ENCODE measurements at regions not wholly inside any gene's neighbourhood (a gene's known extent, or its start where the extent isn't known, plus 50 kb on each side); places are given as distances from the start of the nearest gene placed in this dataset.
"Not testable (repeated sequence)": the region's sequence is repeated elsewhere in the genome, so short reads cannot be mapped to it uniquely, and the experiment has no call there.

GRCh38 chr2:8424997-8425900 is 256.6 kb upstream of the ID2 start:
- no peak for DNase-seq (ENCODE audit: low read depth)

- DNase-seq (ENCODE audit: low read depth), result no peak
These were observed 255.3 kb upstream of the ID2 start for GRCh38 chr2:8426550-8426949.

- no peak for DNase-seq (ENCODE audit: low read depth)
These were observed 254.6 kb upstream of the ID2 start for GRCh38 chr2:8427211-8427610.

DNA sequence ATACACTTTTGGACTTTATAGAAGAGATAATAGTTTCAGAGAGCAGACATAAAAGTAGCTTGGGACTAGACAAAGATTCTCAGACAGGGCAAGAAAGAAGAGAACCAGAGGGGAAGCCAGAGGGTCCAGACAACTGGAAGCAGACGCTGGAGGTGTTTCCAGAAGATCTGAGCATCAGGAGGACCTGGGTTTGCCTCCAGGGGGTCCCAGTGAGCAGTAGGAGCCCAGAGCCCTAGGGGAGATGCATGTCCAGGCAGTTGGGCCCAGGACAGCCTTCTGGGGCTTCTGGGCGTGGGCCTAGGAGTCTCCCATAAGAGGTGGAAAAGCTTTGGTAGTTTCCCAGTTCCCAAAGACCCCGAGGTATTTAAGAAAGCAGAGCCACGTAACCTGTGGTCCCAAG is 251.2 kb upstream of the ID2 start:
- DNase-seq (ENCODE audit: low read depth), result no peak

DNA sequence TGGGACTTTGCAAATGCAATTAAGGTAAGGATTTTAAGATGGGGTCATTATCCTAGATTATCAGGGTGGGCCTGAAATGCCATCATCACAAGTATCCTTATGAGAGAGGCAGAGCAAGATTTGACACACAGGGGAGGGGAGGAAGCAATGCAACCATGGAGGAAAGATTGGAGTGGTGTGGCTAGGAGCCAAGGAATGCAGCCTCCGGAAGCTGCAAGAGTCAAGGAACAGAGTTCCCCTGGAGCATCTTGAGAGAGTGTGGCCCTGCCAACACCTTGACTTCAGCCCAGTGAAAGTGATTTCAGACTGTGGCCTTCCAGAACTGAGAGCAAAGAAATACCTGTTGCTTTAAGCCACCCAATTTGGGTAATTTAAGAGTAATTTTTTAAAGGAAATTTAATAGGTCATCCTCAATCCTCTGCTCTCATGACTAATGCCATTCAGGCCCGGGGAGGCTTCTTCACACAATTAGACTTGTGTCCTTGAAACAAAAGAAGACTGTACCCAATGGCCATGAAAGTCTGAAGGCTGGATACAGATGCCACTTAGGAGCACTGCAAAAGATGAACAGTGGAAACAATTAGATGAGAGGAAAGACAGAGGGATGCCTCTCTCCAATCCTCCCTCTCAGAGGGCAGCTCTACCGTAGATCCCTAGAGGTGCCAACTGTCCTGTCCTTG is 250.3 kb upstream of the ID2 start:
- no peak for DNase-seq (ENCODE audit: low read depth)

- no peak for DNase-seq (ENCODE audit: low read depth)
These were observed 249.0 kb upstream of the ID2 start for GRCh38 chr2:8432706-8433336.

- DNase-seq (ENCODE audit: low read depth), result no peak
These were observed 248.5 kb upstream of the ID2 start for GRCh38 chr2:8433390-8433789.

DNA sequence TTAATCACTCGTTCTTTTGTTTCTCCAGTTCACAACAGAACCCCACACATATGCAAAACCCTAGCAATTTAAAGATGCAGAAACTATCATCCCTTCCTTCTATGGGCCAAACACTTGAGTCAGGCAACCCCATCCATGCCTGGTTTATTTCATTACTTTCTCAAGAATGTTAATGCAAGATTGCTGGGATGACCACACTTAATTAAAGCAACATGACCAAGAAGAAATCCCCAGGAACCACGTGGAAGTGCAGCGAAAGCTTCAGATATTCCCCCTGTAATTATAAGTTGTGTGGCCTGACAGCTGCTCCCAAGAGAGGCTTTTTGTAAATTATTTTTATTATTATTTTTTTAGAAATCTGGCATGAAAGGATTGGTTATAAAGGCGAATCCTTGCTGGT is 246.2 kb upstream of the ID2 start:
- DNase-seq (ENCODE audit: low read depth), result no peak

GRCh38 chr2:8436585-8436984 is 245.3 kb upstream of the ID2 start:
- no peak for DNase-seq (ENCODE audit: low read depth)

- no peak for DNase-seq (ENCODE audit: low read depth)
These were observed 244.5 kb upstream of the ID2 start for GRCh38 chr2:8437228-8437948.

DNA sequence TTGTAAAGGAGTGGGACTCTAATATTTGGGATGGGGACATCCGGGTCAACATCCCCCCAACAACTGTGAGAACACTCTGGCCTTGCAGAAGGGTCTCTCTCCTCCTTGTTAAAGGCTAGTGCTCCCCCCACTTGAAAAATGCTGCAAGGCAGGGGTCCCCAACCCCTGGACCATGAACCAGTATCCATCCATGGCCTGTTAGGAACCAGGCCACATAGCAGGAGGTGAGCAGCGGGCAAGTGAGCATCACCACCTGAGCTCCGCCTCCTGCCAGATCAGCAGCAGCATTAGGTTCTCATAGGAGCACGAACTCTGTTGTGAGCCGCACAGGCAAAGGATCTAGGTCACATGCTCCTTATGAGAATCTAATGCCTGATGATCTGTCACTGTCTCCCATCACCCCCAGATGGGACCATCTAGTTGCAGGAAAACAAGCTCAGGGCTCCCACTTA is 243.9 kb upstream of the ID2 start:
- DNase-seq (ENCODE audit: low read depth), result no peak

- DNase-seq (ENCODE audit: low read depth), result no peak
These were observed 243.4 kb upstream of the ID2 start for GRCh38 chr2:8438476-8438875.

DNA sequence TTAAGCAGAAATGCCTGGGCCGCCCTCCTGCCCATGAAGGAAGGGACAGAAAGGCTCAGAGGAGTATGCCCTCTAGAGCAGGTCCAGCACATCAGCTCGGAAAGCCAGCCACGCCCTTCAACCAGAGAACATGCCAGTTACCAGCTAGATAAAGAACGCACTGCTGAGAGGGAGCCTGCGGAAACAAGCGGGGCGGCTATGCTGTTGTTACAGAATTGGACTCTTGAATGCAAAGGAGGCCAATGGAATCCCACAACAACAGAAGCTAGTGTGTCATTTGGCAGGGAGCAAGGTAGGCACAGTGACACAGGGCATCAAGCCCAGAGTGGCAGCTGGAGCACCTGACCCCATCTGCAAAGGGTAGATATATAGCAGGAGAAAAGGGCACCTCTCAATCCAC is 242.9 kb upstream of the ID2 start:
- DNase-seq (ENCODE audit: low read depth), result no peak

GRCh38 chr2:8440029-8440778 is 241.7 kb upstream of the ID2 start:
- no peak for DNase-seq (ENCODE audit: low read depth)

DNA sequence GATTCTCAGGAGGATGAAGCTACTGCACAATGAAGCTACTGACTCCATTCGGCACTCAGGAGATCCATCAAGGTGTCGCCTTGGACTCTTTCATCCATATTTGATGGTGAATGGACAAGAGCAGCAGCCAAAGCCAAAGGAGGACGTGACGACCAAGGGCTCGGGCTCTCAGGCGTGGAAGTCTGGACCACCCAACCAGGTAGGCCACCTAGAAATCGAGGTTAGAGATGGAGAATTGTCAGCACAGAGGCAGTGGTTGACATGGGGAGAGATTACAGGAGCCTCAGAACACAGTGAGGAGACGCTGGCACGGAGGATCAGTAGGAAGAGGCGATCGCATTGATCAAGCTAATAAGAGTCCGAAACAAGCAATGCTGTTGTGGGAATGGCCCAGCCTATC is 240.5 kb upstream of the ID2 start:
- DNase-seq (ENCODE audit: low read depth), result no peak

- no peak for DNase-seq (ENCODE audit: low read depth)
These were observed 239.9 kb upstream of the ID2 start for GRCh38 chr2:8441986-8442385.

DNA sequence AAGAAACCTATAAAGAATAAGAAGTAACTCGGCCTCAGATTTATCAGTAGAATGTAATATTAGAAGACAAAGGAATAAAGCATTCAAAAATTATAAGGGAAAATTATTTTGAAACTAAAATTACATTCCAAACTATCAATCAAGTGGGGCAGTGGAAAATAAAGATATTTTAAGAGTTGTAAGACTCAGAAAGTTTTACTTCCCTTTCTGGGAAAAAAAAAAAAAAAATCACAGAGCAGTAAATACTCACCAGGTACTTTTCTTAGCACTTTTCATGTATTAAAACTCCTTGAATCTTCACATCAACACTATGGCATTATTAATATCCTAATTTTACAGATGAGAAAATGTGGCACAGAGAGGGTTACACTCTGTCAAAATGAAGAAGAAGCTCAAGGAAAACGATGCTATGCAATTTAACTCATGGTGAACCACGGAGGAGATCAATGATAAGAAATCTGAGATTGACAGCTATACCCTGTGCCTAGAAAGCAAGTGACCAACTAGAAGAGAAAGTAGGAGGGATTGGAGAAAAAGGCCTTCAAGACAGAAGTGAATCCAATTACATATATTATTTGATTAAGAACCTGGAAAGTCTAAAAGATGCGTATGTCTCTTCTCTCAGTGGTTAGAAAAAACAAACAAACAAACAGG is 238.9 kb upstream of the ID2 start:
- DNase-seq (ENCODE audit: low read depth), result no peak

GRCh38 chr2:8445580-8445979 is 236.3 kb upstream of the ID2 start:
- no peak for DNase-seq (ENCODE audit: low read depth)

GRCh38 chr2:8446751-8447150 is 235.1 kb upstream of the ID2 start:
- DNase-seq (ENCODE audit: low read depth), result not testable (repeated sequence)

- DNase-seq (ENCODE audit: low read depth), result no peak
These were observed 234.1 kb upstream of the ID2 start for GRCh38 chr2:8447610-8448221.

Measured in activated T-helper 1 cell treated with Interleukin-2 at 50 U/mL for 16 hours (primary cell).